Retina (tissue), 1 donor: ENCODE measurements at regions not wholly inside any gene's neighbourhood (a gene's known extent, or its start where the extent isn't known, plus 50 kb on each side); places are given as distances from the start of the nearest gene placed in this dataset.
A peak's percentile ranks its signal among the peaks of the same experiment; 100 is the strongest.
"Not testable (repeated sequence)": the region's sequence is repeated elsewhere in the genome, so short reads cannot be mapped to it uniquely, and the experiment has no call there.

Experiments
- DNase-seq: peaks from one replicate; pipeline ENCODE4 v3.0.0-alpha.2; 2016

DNA sequence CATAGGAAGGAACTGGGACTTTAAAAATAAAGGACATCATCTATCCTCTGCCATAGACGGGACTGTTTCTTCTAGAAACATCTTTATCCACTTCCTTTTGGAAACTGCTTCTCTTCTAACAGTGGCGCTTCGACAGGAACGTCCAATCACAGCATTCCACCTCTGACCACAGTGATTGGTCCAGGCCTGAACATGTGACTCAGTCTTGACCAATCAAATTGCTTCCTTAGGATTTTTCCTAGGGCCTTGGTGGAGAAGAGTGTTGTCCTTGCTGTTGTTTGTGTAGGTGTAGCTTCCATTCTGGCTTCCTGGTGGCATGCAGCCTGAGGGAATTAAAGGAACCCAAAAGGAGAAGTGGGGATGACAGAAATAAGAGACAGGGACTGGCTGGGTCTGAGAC lies 182.4 kb upstream of the TBX3 start:
- DNase-seq, result no peak

DNA sequence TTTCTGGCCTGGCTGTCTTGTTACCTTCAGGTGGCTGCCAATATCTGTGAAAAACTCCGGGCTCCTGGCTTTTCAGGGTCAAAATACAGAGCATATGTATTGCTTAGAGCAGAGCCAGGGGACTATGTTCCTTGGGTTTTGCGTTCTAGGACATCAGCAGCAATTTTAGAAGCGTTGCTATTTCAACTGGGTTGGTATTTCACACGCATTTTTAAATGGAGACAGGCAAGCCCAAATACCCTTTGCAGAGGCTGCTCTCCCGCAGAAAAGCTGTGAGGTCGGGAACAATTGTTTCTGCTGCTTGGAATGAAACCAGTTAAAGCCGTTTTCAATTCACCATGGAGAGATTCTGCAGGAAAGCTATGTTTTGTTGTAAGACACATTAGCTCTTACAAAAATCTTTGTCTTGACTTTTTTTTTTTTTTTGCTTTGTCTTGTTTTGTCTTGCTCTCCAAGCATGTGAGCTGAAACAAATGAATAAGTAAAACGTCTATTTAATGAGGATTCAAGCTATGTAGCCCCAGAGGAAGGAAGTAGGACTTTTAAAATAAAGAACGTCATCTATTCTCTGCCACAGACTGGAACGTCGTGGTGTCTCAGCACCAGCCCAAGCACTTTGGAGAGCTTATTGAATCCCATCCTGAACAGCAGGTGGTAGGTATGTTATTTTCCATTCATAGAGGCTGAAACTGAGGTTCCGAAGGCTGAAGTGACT lies 181.0 kb upstream of the TBX3 start:
- DNase-seq, result no peak

DNA sequence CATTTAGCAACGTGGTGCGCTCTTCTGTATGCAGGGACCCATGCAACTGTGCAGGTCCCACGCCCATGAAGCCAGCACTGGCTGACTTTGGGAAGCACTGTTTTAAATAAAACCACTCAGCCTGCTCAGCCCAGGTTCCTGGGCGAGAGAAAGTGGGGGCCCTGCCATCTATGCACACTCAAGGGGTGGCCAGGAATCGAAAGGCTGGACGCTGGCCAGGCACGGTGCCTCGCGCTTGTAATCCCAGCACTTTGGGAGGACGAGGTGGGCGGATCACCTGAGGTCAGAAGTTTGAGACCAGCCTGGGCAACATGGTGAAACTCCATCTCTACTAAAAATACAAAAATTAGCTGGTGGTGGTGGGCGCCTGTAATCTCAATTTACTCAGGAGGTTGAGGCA lies 179.9 kb upstream of the TBX3 start:
- DNase-seq, result no peak

DNA sequence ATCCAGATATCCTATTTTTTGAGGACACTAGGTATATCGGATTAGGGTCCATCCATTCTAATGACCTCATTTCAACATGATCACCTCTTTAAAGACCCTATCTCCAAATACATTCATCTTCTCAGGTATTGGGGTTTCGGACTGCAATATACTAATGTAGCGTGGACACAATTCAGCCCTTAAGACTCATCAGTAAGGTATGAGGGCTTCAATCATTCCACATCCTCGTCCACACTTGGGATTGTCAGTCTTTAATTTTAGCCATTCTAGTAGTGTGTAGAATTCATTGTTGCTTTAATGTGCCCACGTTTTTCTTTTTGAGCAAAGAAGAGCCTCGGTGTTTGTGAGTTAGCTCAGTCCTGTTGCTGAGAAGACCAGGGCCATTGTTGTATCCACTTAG lies 177.0 kb upstream of the TBX3 start:
- no peak for DNase-seq

DNA sequence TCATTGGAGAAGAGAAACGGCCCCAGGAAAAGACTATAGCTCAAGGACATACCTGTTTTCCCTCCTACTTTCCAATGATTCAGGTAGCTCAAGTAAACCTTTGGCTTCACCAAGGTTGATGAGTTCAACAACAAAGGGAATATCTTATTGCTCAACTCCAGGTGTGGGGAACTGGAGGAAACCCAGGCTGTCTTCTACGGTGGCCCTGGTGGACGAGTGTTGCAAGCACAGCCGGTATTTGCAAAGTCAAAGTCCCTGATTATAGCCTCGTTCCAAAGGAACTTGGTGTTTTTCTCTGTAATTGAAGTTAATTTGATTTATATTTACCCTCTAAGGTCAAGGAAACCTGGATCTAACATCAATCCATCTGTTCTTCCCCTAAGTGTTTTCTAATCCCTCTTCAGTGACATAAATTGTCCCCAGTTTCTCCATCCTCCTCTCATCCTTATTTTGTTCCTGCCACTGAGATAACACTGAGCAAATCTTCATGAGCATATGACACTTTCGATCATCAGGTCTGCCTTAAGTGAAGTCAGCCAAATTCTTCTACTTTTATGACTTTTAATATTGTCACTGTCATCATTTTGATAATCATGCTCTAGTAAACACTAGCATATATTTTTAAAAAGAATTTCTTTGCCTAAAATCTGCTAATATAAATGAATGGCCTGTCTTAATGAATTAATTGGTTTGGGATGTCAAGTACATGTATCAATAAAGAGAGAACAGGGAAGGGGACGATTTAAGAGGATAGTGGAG lies 174.6 kb upstream of the TBX3 start:
- DNase-seq, result no peak

DNA sequence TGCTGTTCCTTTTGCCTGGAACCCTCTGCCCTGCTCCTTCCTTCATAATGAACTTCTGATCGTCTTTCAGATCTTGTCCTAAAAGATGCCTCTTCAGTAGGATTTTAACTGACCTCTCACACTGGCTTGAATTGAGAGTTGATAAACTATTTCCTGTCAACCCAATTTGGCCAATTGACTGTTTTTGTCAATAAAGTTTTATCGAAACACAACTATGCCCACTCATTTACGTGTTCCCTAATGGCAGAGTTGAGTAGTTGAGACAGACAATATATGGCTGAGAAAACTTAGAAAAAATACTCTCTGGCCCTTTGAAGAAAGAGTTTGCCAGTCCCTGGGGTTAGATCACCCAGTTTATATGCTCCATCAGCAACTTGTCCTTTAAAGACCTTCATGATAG lies 171.7 kb upstream of the TBX3 start:
- no peak for DNase-seq

DNA sequence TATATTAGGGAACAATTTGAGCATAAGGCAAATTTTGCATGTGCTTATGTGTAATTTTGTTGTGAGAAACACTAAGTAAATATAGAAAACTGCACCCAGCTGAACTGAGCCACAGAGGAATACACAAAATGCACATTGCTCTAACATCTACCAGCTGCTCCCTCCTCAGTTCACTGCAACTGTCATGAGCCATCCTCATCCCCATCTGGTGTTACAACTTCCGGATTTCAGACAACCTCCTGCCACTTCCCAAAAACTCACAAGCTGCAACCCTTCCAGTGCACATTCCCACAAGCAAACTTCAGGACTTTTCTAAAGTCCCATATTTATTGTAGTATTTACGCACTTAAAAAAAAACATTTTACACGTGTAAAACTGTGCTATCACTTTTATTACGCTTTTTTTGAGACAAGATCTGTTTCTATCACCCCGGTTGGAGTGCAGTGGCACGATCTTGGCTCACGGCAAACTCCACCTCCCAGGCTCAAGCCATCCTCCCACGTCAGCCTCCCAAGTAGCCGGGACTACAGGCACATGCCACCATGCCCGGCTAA lies 169.1 kb upstream of the TBX3 start:
- peak; percentile 42 for DNase-seq

DNA sequence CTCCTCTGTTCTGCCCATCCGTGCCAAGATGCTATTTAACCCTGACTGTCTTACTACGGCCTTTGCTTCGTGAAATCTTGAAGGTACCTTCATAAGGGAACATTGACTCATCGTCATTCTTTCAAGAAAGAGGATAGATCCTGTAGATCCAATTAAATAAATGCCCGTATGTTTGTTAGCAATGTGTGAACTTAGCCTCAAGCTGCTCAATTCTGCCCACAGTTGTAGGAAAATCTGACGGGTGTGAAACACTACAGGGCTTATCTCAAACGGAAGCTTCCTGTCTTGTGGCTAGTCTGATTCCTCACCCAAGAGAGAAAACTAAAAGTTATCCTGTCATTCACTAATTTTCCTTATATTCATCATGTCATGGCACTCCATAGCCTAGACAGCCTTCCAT lies 168.0 kb upstream of the TBX3 start:
- DNase-seq, result no peak

DNA sequence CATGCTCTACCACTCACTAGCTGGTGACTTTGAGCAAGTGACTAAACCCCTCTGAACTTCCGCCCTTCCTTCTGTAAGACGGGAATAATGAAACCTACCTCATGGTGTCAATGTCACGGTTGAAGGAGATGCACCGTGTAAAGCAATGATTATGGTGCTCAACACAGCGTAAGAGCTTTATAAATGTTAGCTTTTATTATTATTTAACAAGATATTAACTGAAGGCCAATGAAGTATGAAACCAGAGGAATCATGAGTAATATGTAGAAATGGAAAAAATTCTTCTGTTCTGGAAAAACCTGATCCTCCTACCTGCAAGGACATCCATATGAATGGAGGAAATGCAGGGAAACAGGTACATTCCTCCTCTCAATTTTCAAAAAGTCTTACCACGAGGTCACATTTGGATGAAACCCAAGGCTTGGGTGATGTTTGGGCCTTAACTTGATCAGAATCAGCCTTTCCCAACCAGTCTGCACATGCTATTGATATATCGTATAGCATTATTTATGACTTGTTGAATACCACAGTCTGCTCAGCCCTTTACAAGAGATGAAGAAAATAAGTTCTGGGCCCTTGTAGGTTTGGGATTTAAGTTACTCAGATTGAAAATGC lies 166.8 kb upstream of the TBX3 start:
- DNase-seq, result no peak

DNA sequence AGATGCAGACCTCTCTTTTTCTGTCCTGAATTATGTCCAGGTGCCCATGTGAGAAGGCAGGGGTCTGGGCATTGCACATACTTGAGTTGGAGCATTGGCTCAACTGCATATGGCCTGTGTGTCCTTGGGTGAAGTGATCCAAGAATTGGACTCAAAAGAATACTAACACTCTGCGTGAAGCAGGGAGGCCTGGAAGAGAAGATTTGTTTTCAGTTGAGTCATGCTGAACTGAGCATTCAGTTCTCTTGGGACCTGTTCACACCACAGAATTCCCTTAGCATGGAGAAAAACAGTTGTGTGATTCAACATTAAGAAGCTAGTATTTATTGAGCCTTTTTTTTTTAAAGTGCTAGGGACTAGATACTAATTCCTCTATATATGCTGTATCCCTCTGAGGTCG lies 164.7 kb upstream of the TBX3 start:
- no peak for DNase-seq

DNA sequence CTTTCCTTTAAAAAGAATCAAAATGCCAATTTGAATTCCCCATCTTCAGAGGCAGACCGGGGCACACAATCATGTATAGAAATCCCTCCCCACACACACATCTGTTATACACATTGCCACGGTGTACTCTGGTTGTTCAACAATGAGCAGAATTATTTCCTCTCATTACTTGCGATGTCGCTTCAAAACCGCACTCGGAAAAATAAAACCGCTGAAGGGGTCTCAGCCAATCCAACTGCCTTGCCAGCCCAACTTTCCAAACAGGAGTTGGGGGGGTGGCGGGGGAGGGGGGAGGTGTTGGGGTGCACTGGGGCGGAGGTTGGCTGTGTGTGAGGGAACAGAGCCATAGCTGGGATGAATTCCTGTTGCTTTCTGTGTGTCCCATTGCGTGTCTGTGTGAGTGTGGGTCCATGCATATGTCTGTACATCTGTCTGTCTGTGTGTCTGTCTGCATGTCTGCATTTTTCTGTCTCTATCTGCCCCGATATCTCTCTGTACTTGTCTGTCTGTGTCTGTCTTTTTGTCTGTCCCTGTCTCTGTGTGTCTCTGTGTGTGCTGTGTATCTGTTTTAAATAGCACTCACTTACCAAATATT lies 163.6 kb upstream of the TBX3 start:
- no peak for DNase-seq

DNA sequence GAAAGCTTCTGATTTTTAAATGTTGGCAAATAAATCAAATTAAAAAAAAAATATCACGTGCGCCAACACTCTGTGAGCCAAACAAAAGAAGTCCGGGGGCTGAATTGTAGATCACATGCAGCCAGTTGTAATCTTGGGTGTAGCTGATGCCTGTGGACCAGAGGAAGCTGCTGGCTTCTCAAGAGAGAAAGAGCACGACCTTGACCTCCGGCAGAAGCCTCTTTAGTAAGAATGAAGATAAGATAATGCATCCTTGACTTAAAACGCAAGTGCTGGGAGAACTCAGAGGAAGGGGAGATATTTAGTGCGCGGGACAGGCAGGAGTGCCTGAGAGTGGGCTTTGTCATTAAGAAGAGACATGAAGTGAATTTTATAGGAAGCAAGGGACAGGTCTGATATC lies 162.8 kb upstream of the TBX3 start:
- DNase-seq, result no peak

DNA sequence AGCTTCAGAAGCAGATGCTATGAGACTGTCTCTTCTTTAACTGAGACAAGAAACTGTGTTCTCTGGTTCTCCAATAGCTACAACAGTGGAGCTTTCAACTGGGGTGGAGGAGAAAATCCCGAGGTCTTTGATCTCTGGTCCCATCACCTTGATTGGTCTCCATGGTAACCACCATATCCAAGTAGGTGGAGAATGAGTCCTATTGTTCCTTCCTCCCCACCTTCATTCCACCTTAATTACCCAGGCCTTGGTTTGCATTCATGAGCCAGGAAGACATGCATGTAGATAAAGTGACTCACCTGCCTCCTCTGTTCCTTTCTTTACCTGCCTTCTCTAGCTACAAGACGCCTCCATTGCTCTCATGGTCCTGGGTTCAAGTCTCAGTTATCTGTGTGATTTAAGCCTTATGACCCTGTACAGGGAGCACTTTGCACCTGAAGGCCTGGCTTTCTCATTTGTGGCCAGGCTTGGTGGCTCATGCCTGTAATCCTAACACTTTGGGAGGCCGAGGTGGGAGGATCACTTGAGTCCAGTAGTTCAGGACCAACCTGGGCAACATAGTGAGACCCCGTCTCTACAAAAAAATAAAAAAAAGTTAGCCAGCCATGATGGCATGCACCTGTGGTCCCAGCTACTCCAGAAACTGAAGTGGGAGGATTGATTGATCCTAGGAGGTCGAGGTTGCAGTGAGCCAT lies 157.7 kb upstream of the TBX3 start:
- no peak for DNase-seq

DNA sequence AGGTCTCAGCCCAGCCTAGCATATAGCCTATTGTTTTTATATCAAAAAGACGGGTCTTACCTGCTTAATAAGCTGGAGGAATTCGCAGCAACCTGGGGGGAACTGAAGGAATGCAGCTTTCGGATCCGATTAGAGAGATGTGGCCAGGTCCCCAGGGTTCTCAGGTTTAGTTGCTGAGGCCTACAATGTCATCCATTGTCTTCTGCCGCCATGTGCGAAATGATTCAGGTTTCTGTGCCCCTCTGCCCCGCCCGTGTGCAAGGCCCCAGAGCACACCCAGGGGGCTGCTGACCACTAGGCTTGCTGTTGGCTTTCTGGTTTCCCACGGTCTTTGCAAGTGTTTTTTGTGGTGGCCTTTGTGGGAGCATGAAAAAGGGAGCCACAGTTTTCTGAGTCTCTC lies 154.5 kb upstream of the TBX3 start:
- DNase-seq, result no peak

DNA sequence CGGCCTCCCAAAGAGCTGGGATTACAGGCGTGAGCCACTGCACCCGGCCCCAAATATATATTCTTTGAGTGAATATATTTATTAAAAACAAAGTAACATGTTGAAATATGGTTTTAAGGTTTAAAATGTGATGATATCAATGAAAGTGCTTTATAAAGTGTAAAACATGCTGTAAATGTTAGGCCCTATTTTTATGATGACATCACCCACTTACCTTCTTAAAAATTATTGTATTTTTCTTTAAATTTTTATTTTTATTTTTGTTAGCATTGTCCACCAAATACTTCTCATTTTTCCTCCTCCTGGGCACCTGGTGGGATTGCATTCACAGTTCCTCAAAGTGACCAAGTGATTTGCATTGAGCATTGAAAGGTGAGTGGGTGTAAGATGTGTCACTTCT lies 152.6 kb upstream of the TBX3 start:
- DNase-seq, result no peak

DNA sequence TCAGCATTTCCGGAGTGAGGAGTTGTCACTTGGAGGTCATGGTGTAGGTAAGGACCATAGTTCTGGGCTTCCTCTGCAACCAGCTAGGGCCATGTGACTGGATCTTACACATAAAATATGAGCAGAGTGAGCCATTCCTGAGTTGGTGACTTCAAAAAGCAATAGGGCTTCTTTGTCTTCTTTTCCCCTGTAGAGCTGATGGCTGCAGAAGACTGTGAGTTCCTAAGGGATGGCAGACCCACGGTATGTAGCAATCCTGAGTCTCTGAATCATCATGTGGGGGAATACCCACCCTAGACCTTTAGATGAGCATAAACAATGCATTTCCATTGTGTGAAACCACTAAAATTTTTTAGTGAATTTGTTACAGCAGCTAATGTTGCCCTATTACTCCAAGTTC lies 151.1 kb upstream of the TBX3 start:
- DNase-seq, result no peak

DNA sequence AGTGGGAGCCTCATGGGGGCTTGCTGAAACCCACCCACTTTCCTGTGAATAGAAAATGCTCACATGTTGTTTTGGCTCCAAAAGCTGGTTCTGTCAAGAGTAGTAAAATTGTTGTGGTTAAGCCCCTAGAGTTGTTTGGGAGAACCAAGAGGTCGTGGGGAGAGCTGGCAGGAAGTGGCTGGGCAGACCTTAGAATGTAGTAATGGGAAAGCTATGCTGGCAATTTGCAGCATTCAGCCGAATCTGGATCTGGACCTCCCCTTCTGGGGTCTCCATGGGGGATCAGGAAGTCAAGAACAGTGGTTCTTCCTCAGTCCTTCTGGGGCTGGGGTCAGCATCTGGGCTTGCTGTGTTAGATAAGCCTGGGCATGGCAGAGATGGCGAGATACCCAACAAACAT lies 150.6 kb upstream of the TBX3 start:
- DNase-seq, result no peak

DNA sequence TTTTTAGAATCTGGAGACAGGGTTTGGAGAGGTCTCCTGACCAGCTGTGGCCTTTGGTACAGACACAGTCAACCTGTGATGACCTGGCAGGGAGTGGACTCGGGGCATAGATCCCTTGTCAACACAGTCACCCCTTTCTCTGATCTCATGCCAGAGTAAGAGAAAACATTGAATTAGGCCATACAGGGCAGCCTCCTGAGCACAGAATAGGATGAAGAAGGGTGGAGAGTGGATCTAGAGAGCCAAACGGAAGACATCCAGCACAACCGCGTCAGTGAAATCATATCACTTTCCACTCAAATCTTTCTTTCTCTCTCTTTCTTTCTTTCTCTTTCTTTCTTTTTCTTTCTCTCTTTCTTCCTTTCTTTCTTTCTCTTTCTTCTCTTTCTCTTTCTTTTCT lies 145.9 kb upstream of the TBX3 start:
- no peak for DNase-seq

DNA sequence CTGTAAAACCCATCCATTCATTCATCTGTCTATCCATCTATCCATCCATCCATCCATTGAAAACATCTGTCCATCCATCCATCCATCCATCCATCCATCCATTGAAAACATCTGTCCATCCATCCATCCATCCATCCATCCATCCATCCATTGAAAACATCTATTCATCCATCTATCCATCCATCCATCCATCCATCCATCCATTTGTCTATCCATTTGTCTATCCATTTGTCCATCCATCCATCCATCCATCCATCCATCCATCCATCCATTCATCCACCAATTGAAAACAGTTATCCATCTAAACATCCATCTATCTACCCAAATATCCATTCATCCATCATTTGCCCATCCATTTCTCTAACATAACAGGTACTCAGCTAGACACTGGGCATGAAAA lies 145.3 kb upstream of the TBX3 start:
- not testable (repeated sequence) for DNase-seq

DNA sequence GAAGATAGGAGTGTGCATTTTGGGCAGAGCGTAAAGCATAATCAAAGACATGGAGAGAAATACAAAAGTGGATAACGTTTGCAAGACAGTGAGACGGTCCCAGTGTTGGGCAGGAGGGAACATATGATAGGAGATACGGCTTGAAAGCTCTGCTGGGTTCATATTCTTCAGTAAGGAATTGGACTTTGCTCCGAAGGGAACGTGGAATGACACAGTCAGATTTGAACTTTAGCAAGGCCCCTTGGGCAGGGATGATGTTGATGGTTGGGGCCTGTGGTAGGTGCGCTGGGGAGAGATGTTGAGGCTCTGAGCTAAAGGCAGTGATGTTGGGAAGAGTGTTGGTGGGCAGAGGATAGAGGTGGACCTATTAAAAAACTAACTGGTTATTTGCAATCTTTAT lies 143.5 kb upstream of the TBX3 start:
- no peak for DNase-seq

DNA sequence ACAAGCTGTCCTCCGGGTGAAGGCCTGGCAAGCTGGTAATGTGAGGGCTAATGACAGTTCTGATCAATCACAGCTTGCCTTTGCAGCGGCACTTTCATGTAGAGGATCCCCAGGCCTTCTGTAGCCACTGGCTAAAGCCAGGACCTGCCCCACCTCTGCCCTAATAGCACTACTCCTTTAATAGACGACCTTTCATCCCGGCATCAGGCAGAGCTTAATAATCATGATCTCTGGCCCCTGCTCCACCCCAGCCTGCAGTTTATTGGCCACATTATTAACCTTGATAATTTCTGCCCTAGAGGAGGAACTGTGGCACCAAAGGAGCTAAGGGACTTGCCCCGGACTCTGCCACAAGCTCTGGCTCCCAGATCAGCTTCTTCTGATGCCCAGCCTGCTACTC lies 142.3 kb upstream of the TBX3 start:
- DNase-seq, result no peak

DNA sequence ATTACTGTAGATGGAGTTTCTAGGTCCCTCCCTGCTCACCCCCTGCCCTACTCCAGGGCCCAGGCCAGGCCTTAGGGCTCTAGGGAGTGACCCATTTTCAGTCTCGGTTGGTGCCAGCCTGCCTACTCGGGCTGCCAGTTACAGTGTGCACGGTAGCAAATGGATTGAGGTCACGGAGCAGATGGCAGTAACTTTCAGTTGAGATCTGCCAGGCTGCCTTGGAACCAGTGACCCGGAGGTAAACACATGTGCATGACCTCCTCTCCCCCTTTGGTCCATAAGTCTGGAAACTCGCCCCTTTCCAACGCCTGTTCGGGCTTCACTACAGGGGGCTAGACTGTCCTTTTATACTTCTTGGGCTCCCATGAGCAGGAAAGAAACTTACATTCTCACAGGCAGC lies 139.7 kb upstream of the TBX3 start:
- DNase-seq, result peak; percentile 78

DNA sequence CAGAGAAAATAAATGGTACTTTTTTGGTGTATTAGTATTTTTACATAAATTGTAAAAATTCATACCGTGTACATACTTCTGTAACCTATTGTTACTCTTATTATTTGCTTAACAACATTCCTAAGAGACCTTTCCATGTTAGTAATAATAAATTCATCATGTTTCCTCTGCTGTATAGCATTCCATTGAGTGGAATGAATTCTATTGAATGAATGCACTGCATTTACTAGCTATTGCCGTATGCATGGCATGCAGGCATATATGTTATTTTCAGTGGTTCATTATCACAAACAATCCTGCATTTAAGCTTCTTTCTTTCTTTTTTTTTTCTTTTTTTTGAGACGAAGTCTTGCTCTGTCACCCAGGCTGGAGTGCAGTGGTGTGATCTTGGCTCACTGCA lies 137.6 kb upstream of the TBX3 start:
- no peak for DNase-seq
